ENCODE measurements at regions not wholly inside any gene's neighbourhood (a gene's known extent, or its start where the extent isn't known, plus 50 kb on each side); places are given as distances from the start of the nearest gene placed in this dataset.

- DNase-seq (ENCODE audit: low read depth, low spot score), result no peak
- ChIA-PET POLR2A (no interaction called here), CTCF (no interaction called here)
- Histone ChIP-seq H3K4me3 (ENCODE audit: low read depth, low read length) (no peak overlapping the region), H3K27ac (ENCODE audit: low read depth, low read length) (no peak overlapping the region), H3K9me3 (ENCODE audit: control insufficient read depth, insufficient read depth, low read length) (no peaks in the 10 kb centered on the region), H3K27me3 (ENCODE audit: control insufficient read depth, insufficient read depth, low read length) (no peaks in the 10 kb centered on the region)
- no peak for TF ChIP-seq CTCF (IDR thresholded peaks at IDR 0.05; ENCODE audit: low read depth, low read length)
Observed at GRCh38 chr13:29929062-29929847, 78.8 kb upstream of the UBL3 start.

- Histone ChIP-seq H3K4me3 (ENCODE audit: low read depth, low read length) (no peak overlapping the region), H3K27ac (ENCODE audit: low read depth, low read length) (no peak overlapping the region), H3K27me3 (ENCODE audit: control insufficient read depth, insufficient read depth, low read length) (no peaks in the 10 kb centered on the region), H3K9me3 (ENCODE audit: control insufficient read depth, insufficient read depth, low read length) (no peaks in the 10 kb centered on the region)
- POLR2A ChIA-PET, result no interaction called here
- no peak for TF ChIP-seq CTCF (IDR thresholded peaks at IDR 0.05; ENCODE audit: low read depth, low read length)
- no peak for DNase-seq (ENCODE audit: low read depth, low spot score)
- CTCF ChIA-PET, result no interaction called here
Observed at GRCh38 chr13:29926098-29926476, 75.7 kb upstream of the UBL3 start.

GRCh38 chr13:29925457-29926097, 75.2 kb upstream of the UBL3 start:
- H3K27ac ChIP-seq (ENCODE audit: low read depth, low read length), result no peak overlapping the region
- TF ChIP-seq CTCF (IDR thresholded peaks at IDR 0.05; ENCODE audit: low read depth, low read length), result no peak
- H3K9me3 ChIP-seq (ENCODE audit: control insufficient read depth, insufficient read depth, low read length), result no peaks in the 10 kb centered on the region
- no peak overlapping the region for H3K4me3 ChIP-seq (ENCODE audit: low read depth, low read length)
- POLR2A ChIA-PET, result interaction anchor here (4.1 kb wide), 1 partner anchor 77 kb away, joined by 37 read pairs; the partner anchor contains the start of gene UBL3
- no peaks in the 10 kb centered on the region for H3K27me3 ChIP-seq (ENCODE audit: control insufficient read depth, insufficient read depth, low read length)
- DNase-seq (ENCODE audit: low read depth, low spot score), result no peak
- CTCF ChIA-PET, result interaction anchor here (0.9 to 2.6 kb wide), 3 partner anchors 12 to 155 kb away, joined by 3 to 16 read pairs (median 10); no protein-coding TSS in a partner anchor

- ChIA-PET CTCF (interaction anchor here (0.6 to 2.6 kb wide), 26 partner anchors 9 to 417 kb away, joined by 3 to 26 read pairs (median 6); partner anchors contain the start of gene UBL3), POLR2A (interaction anchor here (0.6 to 4.1 kb wide), 9 partner anchors 22 to 187 kb away, joined by 3 to 37 read pairs (median 3); partner anchors contain the start of gene UBL3)
- no peak for DNase-seq (ENCODE audit: low read depth, low spot score)
- H3K27ac ChIP-seq (ENCODE audit: low read depth, low read length), result peak overlapping the region; percentile 99
- H3K9me3 ChIP-seq (ENCODE audit: control insufficient read depth, insufficient read depth, low read length), result no peaks in the 10 kb centered on the region
- TF ChIP-seq CTCF (IDR thresholded peaks at IDR 0.05; ENCODE audit: low read depth, low read length), result no peak
- H3K4me3 ChIP-seq (ENCODE audit: low read depth, low read length), result peak overlapping the region; percentile 25; the same call in 1 of the 2 replicates
- H3K27me3 ChIP-seq (ENCODE audit: control insufficient read depth, insufficient read depth, low read length), result no peaks in the 10 kb centered on the region
Observed at GRCh38 chr13:29924482-29925350, 74.3 kb upstream of the UBL3 start.

Measured in AG04450 (cell line).